GM12875 (cell line): ENCODE measurements at regions not wholly inside any gene's neighbourhood (a gene's known extent, or its start where the extent isn't known, plus 50 kb on each side); places are given as distances from the start of the nearest gene placed in this dataset.

Experiments
- H3K4me3 ChIP-seq: one replicate; pipeline ENCODE4 v1.5.1; 2011; ENCODE audit warnings: low read depth, low read length, control low read depth
- CTCF ChIP-seq: IDR thresholded peaks from 2 replicates; pipeline ENCODE4 v1.5.1; 2011; ENCODE audit warnings: low read depth, mild to moderate bottlenecking, control low read depth, inconsistent platforms, low read length, moderate library complexity, borderline replicate concordance; ENCODE audit not compliant: insufficient read depth

- no peak overlapping the region for H3K4me3 ChIP-seq
- no peak for TF ChIP-seq CTCF
These were observed 95.5 kb upstream of the PDE3A start for GRCh38 chr12:20272801-20273200.

GRCh38 chr12:20274008-20274407, 94.3 kb upstream of the PDE3A start:
- no peak for TF ChIP-seq CTCF
- no peak overlapping the region for H3K4me3 ChIP-seq

- H3K4me3 ChIP-seq: no peak overlapping the region
- TF ChIP-seq CTCF: no peak
These were observed 90.1 kb upstream of the PDE3A start for GRCh38 chr12:20278276-20278675.

GRCh38 chr12:20280515-20280914, 87.8 kb upstream of the PDE3A start:
- no peak for TF ChIP-seq CTCF
- H3K4me3 ChIP-seq: no peak overlapping the region

GRCh38 chr12:20282401-20282800, 85.9 kb upstream of the PDE3A start:
- no peak for TF ChIP-seq CTCF

GRCh38 chr12:20283482-20283881, 84.9 kb upstream of the PDE3A start:
- H3K4me3 ChIP-seq: no peak overlapping the region
- no peak for TF ChIP-seq CTCF

More at GRCh38 chr12:20282401-20282800, 85.9 kb upstream of the PDE3A start:
- no peak overlapping the region for H3K4me3 ChIP-seq

GRCh38 chr12:20289520-20289919, 78.8 kb upstream of the PDE3A start:
- TF ChIP-seq CTCF: no peak
- no peak overlapping the region for H3K4me3 ChIP-seq
